Smooth muscle cell (in vitro differentiated cells): ENCODE measurements at regions not wholly inside any gene's neighbourhood (a gene's known extent, or its start where the extent isn't known, plus 50 kb on each side); places are given as distances from the start of the nearest gene placed in this dataset.

Experiments
- DNase-seq: peaks from one replicate; lab custom pipeline; 2025; ENCODE audit not compliant: unreplicated experiment; lab: John Stamatoyannopoulos, UW
- H2AFZ ChIP-seq: fragments of 200-600 bp; sonication (generic); 2 replicates; pipeline ENCODE4 v1.6.0; 2016; ENCODE audit warnings: antibody characterized with exemption, low read depth, mild to moderate bottlenecking
- H3F3A ChIP-seq: fragments of 200-600 bp; sonication (generic); 2 replicates; pipeline ENCODE4 v1.6.0; 2017; ENCODE audit warnings: antibody characterized with exemption, low read depth
- H3K27ac ChIP-seq: fragments of 200-600 bp; sonication (generic); 2 replicates; pipeline ENCODE4 v1.5.1; 2016; ENCODE audit warnings: low read depth, mild to moderate bottlenecking
- H3K27me3 ChIP-seq: fragments of 200-600 bp; sonication (generic); 2 replicates; pipeline ENCODE4 v1.6.1; 2016; ENCODE audit warnings: low read depth, mild to moderate bottlenecking
- H3K36me3 ChIP-seq: fragments of 200-600 bp; sonication (generic); 2 replicates; pipeline ENCODE4 v1.5.1; 2016; ENCODE audit warnings: low read depth
- H3K4me1 ChIP-seq: fragments of 200-600 bp; sonication (generic); 2 replicates; pipeline ENCODE4 v1.5.1; 2016; ENCODE audit warnings: low read depth
- H3K4me2 ChIP-seq: fragments of 200-600 bp; sonication (generic); 2 replicates; pipeline ENCODE4 v1.6.0; 2016; ENCODE audit warnings: mild to moderate bottlenecking
- H3K4me3 ChIP-seq: fragments of 200-600 bp; sonication (generic); 2 replicates; pipeline ENCODE4 v1.5.1; 2016; ENCODE audit warnings: mild to moderate bottlenecking
- H3K79me2 ChIP-seq: fragments of 200-600 bp; sonication (generic); 2 replicates; pipeline ENCODE4 v1.6.0; 2016; ENCODE audit warnings: low read depth, mild to moderate bottlenecking
- H3K9ac ChIP-seq: fragments of 200-600 bp; sonication (generic); 2 replicates; pipeline ENCODE4 v1.6.0; 2016; ENCODE audit warnings: low read depth
- H3K9me3 ChIP-seq: fragments of 200-600 bp; sonication (generic); replicated peaks from 2 replicates; pipeline ENCODE4 v1.5.1; 2016; ENCODE audit warnings: low read depth
- H4K20me1 ChIP-seq: fragments of 200-600 bp; sonication (generic); 2 replicates; pipeline ENCODE4 v1.6.0; 2016; ENCODE audit warnings: low read depth
- CTCF ChIP-seq: fragments of 200-600 bp; sonication (generic); IDR thresholded peaks from 2 replicates; pipeline ENCODE4 v1.5.1; 2017; ENCODE audit warnings: borderline replicate concordance, mild to moderate bottlenecking, antibody characterized with exemption; ENCODE audit not compliant: insufficient read depth, poor library complexity, severe bottlenecking
- WGBS: methylation state at CpG from one replicate; pipeline ENCODE4 v1.1.7; 2016; ENCODE audit warnings: low lambda C conversion rate; 5-methylcytosine and 5-hydroxymethylcytosine counted together

- Histone ChIP-seq H3K4me2 (no peak overlapping the region), H3K79me2 (no peaks in the 10 kb centered on the region), H3F3A (no peaks in the 10 kb centered on the region), H3K9ac (no peak overlapping the region), H3K9me3 (no peaks in the 10 kb centered on the region), H2AFZ (no peak overlapping the region), H3K4me1 (no peaks in the 10 kb centered on the region), H4K20me1 (no peaks in the 10 kb centered on the region), H3K4me3 (no peak overlapping the region), H3K27me3 (no peaks in the 10 kb centered on the region), H3K36me3 (no peaks in the 10 kb centered on the region), H3K27ac (no peak overlapping the region)
- 77% methylated on average over 8 of the region's 8 CpGs for WGBS
- no peak for DNase-seq
- TF ChIP-seq CTCF = no peak
Measured at GRCh38 chr4:25560605-25561004, 95.0 kb upstream of the SLC34A2 start.

- no peaks in the 10 kb centered on the region for H3K4me1 ChIP-seq
- H3K36me3 ChIP-seq = no peaks in the 10 kb centered on the region
- no peaks in the 10 kb centered on the region for H3K9me3 ChIP-seq
- no peak overlapping the region for H3K4me2 ChIP-seq
- no peaks in the 10 kb centered on the region for H3K27me3 ChIP-seq
- H3K27ac ChIP-seq = no peak overlapping the region
- no peaks in the 10 kb centered on the region for H4K20me1 ChIP-seq
- no peak overlapping the region for H3K4me3 ChIP-seq
- no peak for TF ChIP-seq CTCF
- no peak overlapping the region for H2AFZ ChIP-seq
- DNase-seq = no peak
- no peak overlapping the region for H3K9ac ChIP-seq
- H3K79me2 ChIP-seq = no peaks in the 10 kb centered on the region
- WGBS = 83% methylated on average over 8 of the region's 8 CpGs
- H3F3A ChIP-seq = no peaks in the 10 kb centered on the region
Measured at GRCh38 chr4:25563071-25563564, 92.5 kb upstream of the SLC34A2 start.

- Histone ChIP-seq H3K9ac (no peak overlapping the region), H3F3A (no peaks in the 10 kb centered on the region), H3K4me2 (no peak overlapping the region), H3K27me3 (no peaks in the 10 kb centered on the region), H4K20me1 (no peaks in the 10 kb centered on the region), H3K4me1 (no peaks in the 10 kb centered on the region), H3K27ac (no peak overlapping the region), H2AFZ (no peak overlapping the region), H3K79me2 (no peaks in the 10 kb centered on the region), H3K4me3 (no peak overlapping the region), H3K9me3 (no peaks in the 10 kb centered on the region), H3K36me3 (no peaks in the 10 kb centered on the region)
- no peak for TF ChIP-seq CTCF
- no peak for DNase-seq
- 86% methylated on average over 12 of the region's 12 CpGs for WGBS
Measured at GRCh38 chr4:25564836-25565235, 90.8 kb upstream of the SLC34A2 start.

- Histone ChIP-seq H3K27ac (no peak overlapping the region), H3K4me2 (no peak overlapping the region), H3K79me2 (no peaks in the 10 kb centered on the region), H3K9ac (no peak overlapping the region), H3K27me3 (no peaks in the 10 kb centered on the region), H3F3A (no peaks in the 10 kb centered on the region), H3K4me3 (no peak overlapping the region), H3K36me3 (no peaks in the 10 kb centered on the region), H2AFZ (no peak overlapping the region), H4K20me1 (no peaks in the 10 kb centered on the region), H3K4me1 (no peaks in the 10 kb centered on the region), H3K9me3 (no peaks in the 10 kb centered on the region)
- no peak for TF ChIP-seq CTCF
- WGBS = 60% methylated on average over 2 of the region's 2 CpGs
- DNase-seq = no peak
Measured at GRCh38 chr4:25567253-25567652, 88.4 kb upstream of the SLC34A2 start.
